Smooth muscle cell (in vitro differentiated cells): ENCODE measurements at regions not wholly inside any gene's neighbourhood (a gene's known extent, or its start where the extent isn't known, plus 50 kb on each side); places are given as distances from the start of the nearest gene placed in this dataset.

ENCODE experiments used
- DNase-seq: peaks from one replicate; lab custom pipeline; 2025; ENCODE audit not compliant: unreplicated experiment; lab: John Stamatoyannopoulos, UW
- H2AFZ ChIP-seq: fragments of 200-600 bp; sonication (generic); 2 replicates; pipeline ENCODE4 v1.6.0; 2016; ENCODE audit warnings: antibody characterized with exemption, low read depth, mild to moderate bottlenecking
- H3F3A ChIP-seq: fragments of 200-600 bp; sonication (generic); 2 replicates; pipeline ENCODE4 v1.6.0; 2017; ENCODE audit warnings: antibody characterized with exemption, low read depth
- H3K27ac ChIP-seq: fragments of 200-600 bp; sonication (generic); 2 replicates; pipeline ENCODE4 v1.5.1; 2016; ENCODE audit warnings: low read depth, mild to moderate bottlenecking
- H3K27me3 ChIP-seq: fragments of 200-600 bp; sonication (generic); 2 replicates; pipeline ENCODE4 v1.6.1; 2016; ENCODE audit warnings: low read depth, mild to moderate bottlenecking
- H3K36me3 ChIP-seq: fragments of 200-600 bp; sonication (generic); 2 replicates; pipeline ENCODE4 v1.5.1; 2016; ENCODE audit warnings: low read depth
- H3K4me1 ChIP-seq: fragments of 200-600 bp; sonication (generic); 2 replicates; pipeline ENCODE4 v1.5.1; 2016; ENCODE audit warnings: low read depth
- H3K4me2 ChIP-seq: fragments of 200-600 bp; sonication (generic); 2 replicates; pipeline ENCODE4 v1.6.0; 2016; ENCODE audit warnings: mild to moderate bottlenecking
- H3K4me3 ChIP-seq: fragments of 200-600 bp; sonication (generic); 2 replicates; pipeline ENCODE4 v1.5.1; 2016; ENCODE audit warnings: mild to moderate bottlenecking
- H3K79me2 ChIP-seq: fragments of 200-600 bp; sonication (generic); 2 replicates; pipeline ENCODE4 v1.6.0; 2016; ENCODE audit warnings: low read depth, mild to moderate bottlenecking
- H3K9ac ChIP-seq: fragments of 200-600 bp; sonication (generic); 2 replicates; pipeline ENCODE4 v1.6.0; 2016; ENCODE audit warnings: low read depth
- H3K9me3 ChIP-seq: fragments of 200-600 bp; sonication (generic); replicated peaks from 2 replicates; pipeline ENCODE4 v1.5.1; 2016; ENCODE audit warnings: low read depth
- H4K20me1 ChIP-seq: fragments of 200-600 bp; sonication (generic); 2 replicates; pipeline ENCODE4 v1.6.0; 2016; ENCODE audit warnings: low read depth
- CTCF ChIP-seq: fragments of 200-600 bp; sonication (generic); IDR thresholded peaks from 2 replicates; pipeline ENCODE4 v1.5.1; 2017; ENCODE audit warnings: borderline replicate concordance, mild to moderate bottlenecking, antibody characterized with exemption; ENCODE audit not compliant: insufficient read depth, poor library complexity, severe bottlenecking
- WGBS: methylation state at CpG from one replicate; pipeline ENCODE4 v1.1.7; 2016; ENCODE audit warnings: low lambda C conversion rate; 5-methylcytosine and 5-hydroxymethylcytosine counted together

GRCh38 chr2:6352906-6353515, 512.7 kb downstream of the CMPK2 start:
- H3K27me3 ChIP-seq, result no peaks in the 10 kb centered on the region
- no peaks in the 10 kb centered on the region for H3F3A ChIP-seq
- peak; percentile 84 for TF ChIP-seq CTCF
- no peak overlapping the region for H3K27ac ChIP-seq
- no peaks in the 10 kb centered on the region for H3K4me1 ChIP-seq
- H4K20me1 ChIP-seq, result no peaks in the 10 kb centered on the region
- no peaks in the 10 kb centered on the region for H3K36me3 ChIP-seq
- peak overlapping the region; percentile 20 for H2AFZ ChIP-seq
- H3K4me3 ChIP-seq, result no peak overlapping the region
- H3K9ac ChIP-seq, result no peak overlapping the region
- peak; percentile 15 for DNase-seq
- 42% methylated on average over 8 of the region's 8 CpGs for WGBS
- no peak overlapping the region for H3K4me2 ChIP-seq
- H3K79me2 ChIP-seq, result no peaks in the 10 kb centered on the region
- no peaks in the 10 kb centered on the region for H3K9me3 ChIP-seq

GRCh38 chr2:6353669-6354068, 512.0 kb downstream of the CMPK2 start:
- H3K4me2 ChIP-seq, result no peak overlapping the region
- H3K4me3 ChIP-seq, result no peak overlapping the region
- WGBS, result 93% methylated on average over 4 of the region's 4 CpGs
- no peak overlapping the region for H3K27ac ChIP-seq
- H3K79me2 ChIP-seq, result no peaks in the 10 kb centered on the region
- no peaks in the 10 kb centered on the region for H3K9me3 ChIP-seq
- no peaks in the 10 kb centered on the region for H3F3A ChIP-seq
- H3K4me1 ChIP-seq, result no peaks in the 10 kb centered on the region
- no peaks in the 10 kb centered on the region for H4K20me1 ChIP-seq
- no peak for TF ChIP-seq CTCF
- DNase-seq, result no peak
- H3K27me3 ChIP-seq, result no peaks in the 10 kb centered on the region
- H3K9ac ChIP-seq, result no peak overlapping the region
- H3K36me3 ChIP-seq, result no peaks in the 10 kb centered on the region
- H2AFZ ChIP-seq, result peak overlapping the region; percentile 20

DNA sequence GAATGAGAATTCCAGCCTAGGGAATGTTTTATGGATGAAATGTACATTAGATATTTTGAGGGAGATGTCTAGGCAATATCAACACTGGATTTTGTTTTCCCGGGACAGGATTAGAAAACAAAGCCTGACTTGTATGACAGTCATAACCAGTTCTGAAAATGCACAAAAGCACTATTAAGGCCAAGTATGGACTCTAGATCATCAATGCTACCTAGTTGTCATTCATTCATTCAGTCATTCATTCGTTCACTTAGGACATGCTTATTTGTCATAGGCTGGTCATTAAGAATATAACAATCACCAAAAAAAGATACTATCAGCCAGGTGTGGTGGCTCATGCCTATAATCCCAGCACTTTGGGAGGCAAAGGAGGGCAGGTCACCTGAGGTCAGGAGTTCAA, 511.2 kb downstream of the CMPK2 start:
- WGBS, result 96% methylated on average over 2 of the region's 2 CpGs
- no peaks in the 10 kb centered on the region for H3K27me3 ChIP-seq
- H3K4me1 ChIP-seq, result no peaks in the 10 kb centered on the region
- no peaks in the 10 kb centered on the region for H3K36me3 ChIP-seq
- no peaks in the 10 kb centered on the region for H3F3A ChIP-seq
- H3K9me3 ChIP-seq, result no peaks in the 10 kb centered on the region
- no peak overlapping the region for H3K27ac ChIP-seq
- no peak overlapping the region for H3K4me3 ChIP-seq
- DNase-seq, result no peak
- H3K79me2 ChIP-seq, result no peaks in the 10 kb centered on the region
- no peak overlapping the region for H2AFZ ChIP-seq
- H3K9ac ChIP-seq, result no peak overlapping the region
- H4K20me1 ChIP-seq, result no peaks in the 10 kb centered on the region
- TF ChIP-seq CTCF, result no peak
- H3K4me2 ChIP-seq, result no peak overlapping the region
